VCaP (cell line): ENCODE measurements at regions not wholly inside any gene's neighbourhood (a gene's known extent, or its start where the extent isn't known, plus 50 kb on each side); places are given as distances from the start of the nearest gene placed in this dataset.
"Not testable (repeated sequence)": the region's sequence is repeated elsewhere in the genome, so short reads cannot be mapped to it uniquely, and the experiment has no call there.

Experiments used
- H3K27ac ChIP-seq: fragments of 450-650 bp; 2 replicates; pipeline ENCODE4 v1.5.1; 2017
- TF ChIP-seq, protein P1 (sequence below): fragments of 450-650 bp; conservative IDR thresholded peaks from 2 replicates; pipeline ENCODE4 v1.5.1; 2017; ENCODE audit warnings: mild to moderate bottlenecking, moderate library complexity

DNA sequence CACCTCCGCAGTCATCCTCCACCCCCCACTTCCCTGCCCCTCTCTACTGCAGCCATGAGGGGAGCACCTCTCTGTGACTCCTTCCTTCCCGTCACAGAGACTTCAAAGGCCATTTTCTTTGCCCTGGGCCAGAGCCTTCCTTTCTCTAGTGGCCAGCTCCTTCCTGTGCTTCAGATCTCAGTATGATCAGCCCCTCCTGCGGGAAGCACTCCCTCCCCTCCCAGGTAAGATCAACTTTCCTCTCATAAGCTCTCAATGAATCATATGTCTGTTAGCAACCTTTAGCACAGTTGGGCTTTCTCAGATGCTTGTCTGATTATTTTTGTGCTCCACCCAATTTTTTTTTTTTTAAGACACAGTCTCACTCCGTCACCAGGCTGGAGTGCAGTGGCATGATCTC lies 241.0 kb upstream of the PRSS1 start:
- no peak overlapping the region for H3K27ac ChIP-seq
- TF ChIP-seq, protein P1, sequence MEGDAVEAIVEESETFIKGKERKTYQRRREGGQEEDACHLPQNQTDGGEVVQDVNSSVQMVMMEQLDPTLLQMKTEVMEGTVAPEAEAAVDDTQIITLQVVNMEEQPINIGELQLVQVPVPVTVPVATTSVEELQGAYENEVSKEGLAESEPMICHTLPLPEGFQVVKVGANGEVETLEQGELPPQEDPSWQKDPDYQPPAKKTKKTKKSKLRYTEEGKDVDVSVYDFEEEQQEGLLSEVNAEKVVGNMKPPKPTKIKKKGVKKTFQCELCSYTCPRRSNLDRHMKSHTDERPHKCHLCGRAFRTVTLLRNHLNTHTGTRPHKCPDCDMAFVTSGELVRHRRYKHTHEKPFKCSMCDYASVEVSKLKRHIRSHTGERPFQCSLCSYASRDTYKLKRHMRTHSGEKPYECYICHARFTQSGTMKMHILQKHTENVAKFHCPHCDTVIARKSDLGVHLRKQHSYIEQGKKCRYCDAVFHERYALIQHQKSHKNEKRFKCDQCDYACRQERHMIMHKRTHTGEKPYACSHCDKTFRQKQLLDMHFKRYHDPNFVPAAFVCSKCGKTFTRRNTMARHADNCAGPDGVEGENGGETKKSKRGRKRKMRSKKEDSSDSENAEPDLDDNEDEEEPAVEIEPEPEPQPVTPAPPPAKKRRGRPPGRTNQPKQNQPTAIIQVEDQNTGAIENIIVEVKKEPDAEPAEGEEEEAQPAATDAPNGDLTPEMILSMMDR: no peak

DNA sequence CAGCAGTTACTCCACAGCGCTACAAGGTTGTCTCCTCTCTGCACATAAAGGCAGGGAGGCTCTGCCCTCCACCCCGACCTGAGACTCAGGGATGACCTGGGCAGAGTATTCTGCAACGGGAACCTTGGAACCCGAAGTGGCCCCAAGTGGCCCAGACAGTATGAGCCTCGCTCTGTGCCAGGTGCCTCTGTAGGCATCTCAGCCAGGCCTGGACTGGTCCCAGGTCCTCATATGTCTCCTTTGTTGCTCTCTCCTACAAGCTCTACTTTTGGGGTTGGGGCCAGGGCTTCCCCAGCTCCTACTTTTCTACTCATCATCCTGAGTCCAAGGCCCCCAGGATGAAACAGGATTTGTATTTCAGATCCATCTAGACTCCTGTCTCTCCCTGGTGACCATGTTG lies 241.5 kb upstream of the PRSS1 start:
- no peak overlapping the region for H3K27ac ChIP-seq

DNA sequence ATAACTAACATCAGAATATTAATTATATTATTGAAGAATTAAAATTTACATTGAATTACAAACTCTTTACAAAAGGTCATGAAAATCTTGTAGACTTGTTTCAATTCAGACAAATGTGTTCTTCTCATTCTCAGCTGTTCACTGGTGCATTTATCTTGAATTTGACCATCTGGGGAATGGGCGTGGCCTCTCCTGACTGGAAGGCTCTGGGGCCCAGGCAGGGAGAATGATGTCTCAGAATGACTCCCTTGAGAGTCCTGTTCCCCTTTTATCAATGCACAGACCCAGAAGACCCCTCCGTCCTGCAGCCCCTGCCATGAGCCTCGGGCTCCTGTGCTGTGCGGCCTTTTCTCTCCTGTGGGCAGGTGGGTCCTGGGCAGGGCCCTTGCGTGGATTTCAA lies 242.2 kb upstream of the PRSS1 start:
- H3K27ac ChIP-seq: not testable (repeated sequence)

More for the DNA sequence above, 241.5 kb upstream of the PRSS1 start:
- TF ChIP-seq, protein P1: no peak

DNA sequence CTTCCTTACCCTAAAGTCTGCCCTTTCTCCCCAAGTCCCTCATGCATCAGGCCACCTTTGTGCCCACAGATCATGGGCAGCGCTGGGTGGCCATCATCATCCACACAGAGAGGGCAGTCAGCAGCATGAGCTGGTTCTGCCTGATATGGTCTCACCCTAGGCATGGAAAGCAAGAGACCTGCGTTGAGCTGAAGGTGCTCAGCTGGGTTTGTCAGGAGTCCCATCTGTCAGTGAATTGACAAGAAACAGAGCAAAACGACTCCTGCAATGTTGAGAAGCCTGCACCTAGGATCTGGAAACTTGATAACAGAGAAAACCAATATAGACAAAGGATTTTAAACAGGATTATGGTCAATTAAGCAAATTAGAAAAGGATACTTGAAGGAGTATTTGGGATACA lies 242.7 kb upstream of the PRSS1 start:
- TF ChIP-seq, protein P1: no peak
- no peak overlapping the region for H3K27ac ChIP-seq

DNA sequence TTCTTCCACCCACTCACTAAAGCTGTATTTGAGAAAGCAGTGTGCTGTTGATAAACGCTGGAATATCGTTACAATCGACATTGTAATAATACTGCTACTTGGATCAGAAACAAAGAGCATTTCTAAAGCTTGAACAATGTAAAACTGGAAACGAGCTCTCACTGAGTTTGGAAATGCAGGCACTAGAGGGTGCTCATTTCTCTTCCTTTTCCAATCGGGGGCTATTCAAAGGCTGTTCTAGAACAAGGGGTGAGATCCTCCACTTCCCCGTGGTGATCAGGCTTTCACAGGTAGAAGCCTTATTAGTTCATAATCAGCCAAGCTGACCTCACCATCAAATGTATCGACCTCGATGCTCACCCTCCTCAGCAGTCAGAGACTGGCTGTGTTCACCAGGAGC lies 245.3 kb upstream of the PRSS1 start:
- TF ChIP-seq, protein P1: peak; percentile 38; the same call in 1 of the 2 replicates
- H3K27ac ChIP-seq: not testable (repeated sequence)

DNA sequence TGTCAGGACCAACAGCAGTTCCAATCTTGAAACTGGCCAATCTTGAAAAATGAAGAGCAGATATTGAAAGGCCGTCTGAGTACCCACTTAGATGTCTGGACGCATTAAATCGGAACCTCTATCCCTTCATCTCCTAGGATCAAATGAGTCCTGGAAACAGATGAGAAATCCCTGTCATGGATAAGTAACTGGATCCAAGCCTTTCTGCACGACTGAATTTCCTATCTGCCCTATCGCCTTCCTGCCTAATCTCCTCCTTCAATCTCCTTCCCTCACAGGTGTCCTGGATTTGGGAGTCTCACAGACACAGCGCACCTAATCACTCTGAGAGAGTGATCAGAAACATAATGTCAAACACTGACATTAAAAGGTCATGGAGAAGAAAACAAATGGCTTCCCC lies 245.2 kb upstream of the PRSS58 start:
- TF ChIP-seq, protein P1: no peak
- no peak overlapping the region for H3K27ac ChIP-seq

DNA sequence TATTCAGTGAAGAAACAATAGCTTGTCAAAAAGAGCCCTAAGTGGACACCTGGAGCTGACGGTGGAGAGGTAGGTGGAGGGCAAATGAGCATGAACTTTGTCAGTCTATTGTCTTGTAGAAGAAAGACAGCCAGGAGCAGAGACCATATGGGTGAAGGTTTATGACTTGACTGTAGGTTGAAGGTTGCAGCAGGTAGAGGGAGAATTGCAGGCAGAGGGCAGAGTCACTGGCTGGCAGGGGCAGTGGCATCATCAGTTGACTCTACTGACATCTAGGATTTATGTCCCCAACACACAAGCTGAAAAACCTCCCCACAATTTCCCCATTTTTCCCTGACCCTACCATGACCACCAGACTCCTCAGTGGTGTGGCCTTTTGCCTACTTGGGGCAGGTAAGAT lies 243.6 kb upstream of the PRSS58 start:
- H3K27ac ChIP-seq: no peak overlapping the region

DNA sequence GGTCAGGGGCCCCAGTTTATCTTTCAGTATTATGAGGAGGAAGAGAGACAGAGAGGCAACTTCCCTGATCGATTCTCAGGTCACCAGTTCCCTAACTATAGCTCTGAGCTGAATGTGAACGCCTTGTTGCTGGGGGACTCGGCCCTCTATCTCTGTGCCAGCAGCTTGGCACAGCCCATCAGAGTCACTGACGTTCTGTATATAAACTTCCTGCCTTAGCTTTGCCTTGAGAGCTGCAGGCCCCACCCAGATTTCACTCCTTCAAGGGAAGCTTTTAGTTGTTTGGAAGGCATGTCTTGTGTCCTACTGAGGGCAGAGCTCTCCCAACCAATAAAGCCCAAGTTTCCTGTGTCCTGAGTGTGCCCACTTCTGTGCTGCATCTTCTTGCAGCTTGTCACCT lies 242.5 kb upstream of the PRSS58 start:
- TF ChIP-seq, protein P1: no peak
- H3K27ac ChIP-seq: no peak overlapping the region

More for the DNA sequence above, 243.6 kb upstream of the PRSS58 start:
- TF ChIP-seq, protein P1: no peak
